Lung (tissue), 11 donors: ENCODE measurements at regions not wholly inside any gene's neighbourhood (a gene's known extent, or its start where the extent isn't known, plus 50 kb on each side); places are given as distances from the start of the nearest gene placed in this dataset.

Experiments
- ATAC-seq: fragments of 200-7000 bp; cut with Tn5 transposase; one replicate; pipeline ENCODE4 v1.9.1; 2020; ENCODE audit warnings: moderate number of reproducible peaks; ENCODE audit not compliant: insufficient read depth, low FRiP score
- DNase-seq, 3 donors: peaks; one replicate each; pipeline ENCODE4 v3.0.0-alpha.2; 2013 to 2017
- H3K27ac ChIP-seq, 2 donors: one replicate each; pipeline ENCODE4 v1.5.1; 2013; ENCODE audit warnings: mild to moderate bottlenecking in 2 of 2, moderate library complexity in 2 of 2, control low read depth in 1 of 2, inconsistent platforms in 1 of 2, low read depth in 1 of 2, low read length in 1 of 2
- H3K27me3 ChIP-seq, 3 donors: one replicate each; pipeline ENCODE4 v1.5.1; 2013; ENCODE audit warnings: low read length in 2 of 3; ENCODE audit not compliant: control insufficient read depth in 3 of 3, insufficient read depth in 3 of 3
- H3K36me3 ChIP-seq, 4 donors: one replicate each; pipeline ENCODE4 v1.5.1; 2013; ENCODE audit warnings: low read length in 4 of 4, mild to moderate bottlenecking in 1 of 4, moderate library complexity in 1 of 4; ENCODE audit not compliant: control insufficient read depth in 4 of 4, insufficient read depth in 4 of 4
- H3K4me1 ChIP-seq, 5 donors: one replicate each; pipeline ENCODE4 v1.5.1; 2013; ENCODE audit warnings: low read length in 5 of 5, mild to moderate bottlenecking in 2 of 5, moderate library complexity in 1 of 5; ENCODE audit not compliant: control insufficient read depth in 5 of 5, insufficient read depth in 5 of 5
- H3K4me3 ChIP-seq: one replicate; pipeline ENCODE4 v1.5.1; 2013; ENCODE audit warnings: mild to moderate bottlenecking, control low read depth, moderate library complexity
- H3K9ac ChIP-seq, 2 donors: one replicate each; pipeline ENCODE4 v1.5.1; 2013; ENCODE audit warnings: low read length in 2 of 2, control low read depth in 1 of 2; ENCODE audit not compliant: insufficient read depth in 1 of 2
- H3K9me3 ChIP-seq, 4 donors: one replicate each; pipeline ENCODE4 v1.5.1; 2013; ENCODE audit warnings: low read length in 3 of 4, mild to moderate bottlenecking in 1 of 4, moderate library complexity in 1 of 4; ENCODE audit not compliant: control insufficient read depth in 4 of 4, insufficient read depth in 3 of 4
- WGBS, 2 donors: extraction: QIAGEN DNeasy Blood & Tissue Kit; methylation state at CpG; one replicate each; pipeline ENCODE4 v1.1.7; 2013; 5-methylcytosine and 5-hydroxymethylcytosine counted together
- TF ChIP-seq, protein P1 (sequence below): IDR thresholded peaks from 2 replicates; pipeline ENCODE4 v1.5.1; 2012; ENCODE audit warnings: mild to moderate bottlenecking; ENCODE audit errors: control extremely low read depth, extremely low read depth
- donor health status: control.
- donor health status: control.
- donor health status: Bipolar disorder and iron deficiency.
- donor health status: healthy.
- donor health status: DM: yes; HTN: yes; CAD: no.

DNA sequence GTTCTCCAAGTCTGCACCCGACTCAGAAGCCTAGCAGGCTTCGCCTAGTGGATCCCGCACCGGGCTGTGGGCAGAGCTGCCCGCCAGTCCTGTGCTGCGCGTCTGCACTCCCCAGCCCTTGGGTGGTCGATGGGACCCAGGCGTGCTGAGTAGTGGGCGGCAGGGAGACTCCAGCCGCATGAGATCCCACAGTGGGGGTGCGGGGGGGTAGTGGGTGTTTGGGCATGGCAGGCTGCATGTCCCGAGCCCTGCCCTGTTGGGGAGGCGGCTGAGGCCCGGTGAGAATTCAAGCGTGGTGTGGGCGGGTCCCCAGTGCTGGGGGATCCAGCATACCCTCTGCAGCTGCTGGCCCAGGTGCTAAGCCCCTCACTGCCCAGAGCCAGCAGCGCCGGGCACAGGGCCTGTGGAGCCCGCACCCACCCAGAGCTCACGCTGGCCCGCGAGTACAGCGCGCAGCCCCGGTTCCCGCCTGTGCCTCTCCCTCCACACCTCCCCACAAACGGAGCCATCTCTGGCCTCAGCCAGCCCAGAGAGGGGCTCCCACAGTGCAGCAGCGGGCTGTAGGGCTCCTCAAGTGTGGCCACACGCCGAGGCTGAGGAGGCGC lies 53.9 kb upstream of the BNC2 start:
- DNase-seq: no peak
- WGBS, 2 donors: 96 to 97% methylated on average over 32 of the region's 32 CpGs
- H3K4me1 ChIP-seq: no peaks in the 10 kb centered on the region
- no peak for ATAC-seq
- no peak overlapping the region for H3K9ac ChIP-seq
- H3K4me3 ChIP-seq: no peak overlapping the region
- TF ChIP-seq, protein P1, sequence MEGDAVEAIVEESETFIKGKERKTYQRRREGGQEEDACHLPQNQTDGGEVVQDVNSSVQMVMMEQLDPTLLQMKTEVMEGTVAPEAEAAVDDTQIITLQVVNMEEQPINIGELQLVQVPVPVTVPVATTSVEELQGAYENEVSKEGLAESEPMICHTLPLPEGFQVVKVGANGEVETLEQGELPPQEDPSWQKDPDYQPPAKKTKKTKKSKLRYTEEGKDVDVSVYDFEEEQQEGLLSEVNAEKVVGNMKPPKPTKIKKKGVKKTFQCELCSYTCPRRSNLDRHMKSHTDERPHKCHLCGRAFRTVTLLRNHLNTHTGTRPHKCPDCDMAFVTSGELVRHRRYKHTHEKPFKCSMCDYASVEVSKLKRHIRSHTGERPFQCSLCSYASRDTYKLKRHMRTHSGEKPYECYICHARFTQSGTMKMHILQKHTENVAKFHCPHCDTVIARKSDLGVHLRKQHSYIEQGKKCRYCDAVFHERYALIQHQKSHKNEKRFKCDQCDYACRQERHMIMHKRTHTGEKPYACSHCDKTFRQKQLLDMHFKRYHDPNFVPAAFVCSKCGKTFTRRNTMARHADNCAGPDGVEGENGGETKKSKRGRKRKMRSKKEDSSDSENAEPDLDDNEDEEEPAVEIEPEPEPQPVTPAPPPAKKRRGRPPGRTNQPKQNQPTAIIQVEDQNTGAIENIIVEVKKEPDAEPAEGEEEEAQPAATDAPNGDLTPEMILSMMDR: no peak
- H3K36me3 ChIP-seq: no peaks in the 10 kb centered on the region
- no peak overlapping the region for H3K27ac ChIP-seq
- H3K9me3 ChIP-seq: peaks cover 0 to 2% (median 0%) of the 10 kb centered on the region in 4 donors
- no peaks in the 10 kb centered on the region for H3K27me3 ChIP-seq

DNA sequence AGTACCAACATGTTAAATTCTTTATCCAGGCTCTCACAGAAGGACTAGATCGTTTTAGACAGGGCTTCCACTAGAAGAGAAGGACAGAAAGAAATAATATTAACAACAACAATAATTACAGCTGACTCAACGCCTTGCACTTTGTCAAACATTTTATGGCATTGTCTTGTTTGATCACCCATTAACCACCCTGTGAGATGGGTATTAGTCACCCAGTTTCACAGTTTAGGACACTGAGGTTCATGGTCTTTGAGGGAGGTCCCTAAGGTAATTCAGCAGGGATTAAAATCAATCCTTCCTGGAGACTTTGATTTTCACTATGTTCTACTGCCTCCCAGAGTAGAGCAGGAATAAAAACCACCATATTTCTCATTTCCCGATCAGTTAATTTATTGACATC lies 51.4 kb upstream of the BNC2 start:
- Histone ChIP-seq H3K27ac (no peak overlapping the region), H3K4me1 (no peaks in the 10 kb centered on the region), H3K4me3 (no peak overlapping the region), H3K36me3 (no peaks in the 10 kb centered on the region), H3K9me3 (peaks cover 0 to 2% (median 0%) of the 10 kb centered on the region in 4 donors), H3K27me3 (no peaks in the 10 kb centered on the region), H3K9ac (no peak overlapping the region)
- no peak for DNase-seq
- ATAC-seq: no peak
- WGBS, 2 donors: 82 to 86% methylated on average over 3 of the region's 3 CpGs
- TF ChIP-seq, protein P1: no peak
